OCI-LY1 (cell line): ENCODE measurements at regions not wholly inside any gene's neighbourhood (a gene's known extent, or its start where the extent isn't known, plus 50 kb on each side); places are given as distances from the start of the nearest gene placed in this dataset.

Experiments used
- H2AFZ ChIP-seq: fragments of 200-600 bp; sonication (generic), shearing (Covaris generic); 2 replicates; pipeline ENCODE4 v1.6.0; 2014; ENCODE audit warnings: antibody characterized with exemption, mild to moderate bottlenecking, low read length
- H3F3A ChIP-seq: fragments of 200-600 bp; sonication (generic), shearing (Covaris generic); 2 replicates; pipeline ENCODE4 v1.6.0; 2014; ENCODE audit warnings: mild to moderate bottlenecking, antibody characterized with exemption, low read length, moderate library complexity; ENCODE audit not compliant: insufficient read depth
- H3K27ac ChIP-seq: fragments of 200-600 bp; sonication (generic); 2 replicates; pipeline ENCODE4 v1.5.1; 2014; ENCODE audit warnings: low read length, mixed run types, mild to moderate bottlenecking, low read depth; ENCODE audit not compliant: poor library complexity, severe bottlenecking
- H3K27me3 ChIP-seq: fragments of 200-600 bp; sonication (generic); 2 replicates; pipeline ENCODE4 v1.6.0; 2014; ENCODE audit warnings: antibody characterized with exemption, mild to moderate bottlenecking, low read length, moderate library complexity; ENCODE audit not compliant: insufficient read depth
- H3K36me3 ChIP-seq: fragments of 200-600 bp; sonication (generic); 2 replicates; pipeline ENCODE4 v1.6.1; 2014; ENCODE audit warnings: mild to moderate bottlenecking, antibody characterized with exemption, low read length, moderate library complexity, mixed read lengths; ENCODE audit not compliant: insufficient read depth
- H3K4me1 ChIP-seq: fragments of 200-600 bp; sonication (generic); 2 replicates; pipeline ENCODE4 v1.5.1; 2014; ENCODE audit warnings: mild to moderate bottlenecking, low read length, moderate library complexity; ENCODE audit not compliant: insufficient read depth, severe bottlenecking
- H3K4me2 ChIP-seq: fragments of 200-600 bp; sonication (generic), shearing (Covaris generic); 2 replicates; pipeline ENCODE4 v1.6.1; 2014; ENCODE audit warnings: low read length
- H3K4me3 ChIP-seq: fragments of 200-600 bp; sonication (generic); 2 replicates; pipeline ENCODE4 v1.5.1; 2014; ENCODE audit warnings: low read length, low read depth, mild to moderate bottlenecking, mixed read lengths; ENCODE audit not compliant: poor library complexity, severe bottlenecking
- H3K79me2 ChIP-seq: fragments of 200-600 bp; shearing (Covaris generic); 2 replicates; pipeline ENCODE4 v1.6.1; 2016; ENCODE audit warnings: mixed run types, low read length, mixed read lengths; ENCODE audit not compliant: insufficient read depth
- H3K9ac ChIP-seq: fragments of 200-600 bp; sonication (generic), shearing (Covaris generic); 2 replicates; pipeline ENCODE4 v1.6.1; 2014; ENCODE audit warnings: mild to moderate bottlenecking, low read length, mixed read lengths
- H3K9me2 ChIP-seq: fragments of 200-600 bp; sonication (generic), shearing (Covaris generic); 2 replicates; pipeline ENCODE4 v1.6.1; 2014; ENCODE audit warnings: low read depth, mild to moderate bottlenecking, low read length, mixed read lengths
- H3K9me3 ChIP-seq: fragments of 200-600 bp; shearing (Covaris generic); 2 replicates; pipeline ENCODE4 v1.6.1; 2014; ENCODE audit warnings: low read length, mixed read lengths
- H4K20me1 ChIP-seq: fragments of 200-600 bp; sonication (generic), shearing (Covaris generic); 2 replicates; pipeline ENCODE4 v1.6.0; 2016; ENCODE audit warnings: mild to moderate bottlenecking, low read length; ENCODE audit not compliant: insufficient read depth
- EZH2 ChIP-seq: fragments of 200-600 bp; sonication (generic), shearing (Covaris generic); IDR thresholded peaks from 2 replicates; pipeline ENCODE4 v1.8.0; 2017; ENCODE audit warnings: borderline replicate concordance, mixed run types, mild to moderate bottlenecking, antibody characterized with exemption, low read length, moderate library complexity, mixed read lengths
- TF ChIP-seq, protein P1 (sequence below): fragments of 200-600 bp; sonication (generic), shearing (Covaris generic); IDR thresholded peaks from 2 replicates; pipeline ENCODE4 v1.5.1; 2017; ENCODE audit warnings: mild to moderate bottlenecking, antibody characterized with exemption, low read length, moderate library complexity, mixed read lengths

DNA sequence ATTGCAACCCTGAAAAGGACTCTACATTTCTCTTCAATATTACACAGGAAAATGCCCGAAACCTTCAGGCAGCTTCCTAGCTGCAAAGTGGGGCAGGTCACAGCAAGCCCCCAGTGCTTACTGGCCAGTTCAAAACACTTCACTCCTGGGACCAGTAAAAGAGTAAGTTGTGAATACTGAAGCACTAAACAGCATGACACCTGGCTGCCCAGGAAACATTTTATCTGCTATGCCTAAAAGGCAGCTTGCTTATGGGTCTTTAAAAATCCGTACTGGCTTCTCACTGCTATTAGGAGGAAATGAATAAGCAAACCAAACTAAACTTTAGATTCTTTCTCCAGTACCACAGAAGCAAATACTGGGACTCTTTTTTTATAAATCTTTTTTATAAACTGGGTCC is 457.9 kb upstream of the ALCAM start:
- Histone ChIP-seq H4K20me1 (no peaks in the 10 kb centered on the region), H3F3A (0 out of 2 replicates have a peak, but pooled peaks cover 4% of the 10 kb centered on the region), H3K27ac (peak overlapping the region; percentile 95), H3K4me3 (peak overlapping the region; percentile 44), H3K27me3 (no peaks in the 10 kb centered on the region), H3K4me1 (peaks cover 42% of the 10 kb centered on the region), H3K9me3 (0 out of 2 replicates have a peak, but pooled peaks cover 4% of the 10 kb centered on the region), H2AFZ (peak overlapping the region; percentile 22), H3K9me2 (no peaks in the 10 kb centered on the region), H3K36me3 (peaks cover 6% of the 10 kb centered on the region; the same call in 1 of the 2 replicates), H3K79me2 (no peaks in the 10 kb centered on the region), H3K9ac (peak overlapping the region; percentile 64), H3K4me2 (peak overlapping the region; percentile 65)
- TF ChIP-seq EZH2: no peak
- TF ChIP-seq, protein P1, sequence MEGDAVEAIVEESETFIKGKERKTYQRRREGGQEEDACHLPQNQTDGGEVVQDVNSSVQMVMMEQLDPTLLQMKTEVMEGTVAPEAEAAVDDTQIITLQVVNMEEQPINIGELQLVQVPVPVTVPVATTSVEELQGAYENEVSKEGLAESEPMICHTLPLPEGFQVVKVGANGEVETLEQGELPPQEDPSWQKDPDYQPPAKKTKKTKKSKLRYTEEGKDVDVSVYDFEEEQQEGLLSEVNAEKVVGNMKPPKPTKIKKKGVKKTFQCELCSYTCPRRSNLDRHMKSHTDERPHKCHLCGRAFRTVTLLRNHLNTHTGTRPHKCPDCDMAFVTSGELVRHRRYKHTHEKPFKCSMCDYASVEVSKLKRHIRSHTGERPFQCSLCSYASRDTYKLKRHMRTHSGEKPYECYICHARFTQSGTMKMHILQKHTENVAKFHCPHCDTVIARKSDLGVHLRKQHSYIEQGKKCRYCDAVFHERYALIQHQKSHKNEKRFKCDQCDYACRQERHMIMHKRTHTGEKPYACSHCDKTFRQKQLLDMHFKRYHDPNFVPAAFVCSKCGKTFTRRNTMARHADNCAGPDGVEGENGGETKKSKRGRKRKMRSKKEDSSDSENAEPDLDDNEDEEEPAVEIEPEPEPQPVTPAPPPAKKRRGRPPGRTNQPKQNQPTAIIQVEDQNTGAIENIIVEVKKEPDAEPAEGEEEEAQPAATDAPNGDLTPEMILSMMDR: no peak

DNA sequence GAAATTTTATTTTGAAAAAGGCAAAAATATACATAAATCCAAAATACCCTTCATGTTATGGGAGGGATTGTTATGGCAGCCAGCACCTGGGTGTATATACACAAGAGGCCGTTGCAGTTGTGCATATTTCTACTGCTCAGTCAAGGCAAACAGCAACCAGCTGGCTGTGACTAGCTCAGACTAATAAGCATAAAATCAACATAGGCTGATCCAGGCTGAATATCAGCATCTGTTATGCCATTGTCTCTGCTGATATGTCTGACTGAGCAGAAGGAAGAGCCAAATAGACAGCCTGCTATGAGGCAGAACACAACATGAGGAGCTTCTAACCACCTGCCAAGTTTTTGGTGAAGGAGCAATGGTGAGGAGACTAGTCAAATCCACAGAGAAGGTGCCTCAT is 457.5 kb upstream of the ALCAM start:
- peak overlapping the region; percentile 64 for H3K9ac ChIP-seq
- H3K27ac ChIP-seq: peak overlapping the region; percentile 95
- peaks cover 42% of the 10 kb centered on the region for H3K4me1 ChIP-seq
- H4K20me1 ChIP-seq: no peaks in the 10 kb centered on the region
- H3K4me3 ChIP-seq: peak overlapping the region; percentile 44
- TF ChIP-seq, protein P1: peak; percentile 14; the same call in 1 of the 2 replicates
- no peak for TF ChIP-seq EZH2
- no peaks in the 10 kb centered on the region for H3K79me2 ChIP-seq
- peaks cover 4% of the 10 kb centered on the region; the same call in 1 of the 2 replicates for H3K36me3 ChIP-seq
- 0 out of 2 replicates have a peak, but pooled peaks cover 4% of the 10 kb centered on the region for H3F3A ChIP-seq
- H3K9me3 ChIP-seq: no peaks in the 10 kb centered on the region
- H3K9me2 ChIP-seq: no peaks in the 10 kb centered on the region
- H3K27me3 ChIP-seq: no peaks in the 10 kb centered on the region
- peak overlapping the region; percentile 22 for H2AFZ ChIP-seq
- H3K4me2 ChIP-seq: peak overlapping the region; percentile 65

- Histone ChIP-seq H3F3A (0 out of 2 replicates have a peak, but pooled peaks cover 4% of the 10 kb centered on the region), H3K79me2 (no peaks in the 10 kb centered on the region), H3K27ac (peak overlapping the region; percentile 95), H4K20me1 (no peaks in the 10 kb centered on the region), H3K36me3 (peaks cover 4% of the 10 kb centered on the region; the same call in 1 of the 2 replicates), H3K4me2 (peak overlapping the region; percentile 65), H2AFZ (peak overlapping the region; percentile 4), H3K9ac (peak overlapping the region; percentile 64), H3K4me1 (peaks cover 42% of the 10 kb centered on the region), H3K4me3 (peak overlapping the region; percentile 44), H3K9me2 (no peaks in the 10 kb centered on the region), H3K27me3 (no peaks in the 10 kb centered on the region), H3K9me3 (no peaks in the 10 kb centered on the region)
- no peak for TF ChIP-seq EZH2
- TF ChIP-seq, protein P1: no peak
Measured at GRCh38 chr3:104909721-104910120, 457.0 kb upstream of the ALCAM start.
